Suprapubic skin (tissue), 4 donors: ENCODE measurements at regions not wholly inside any gene's neighbourhood (a gene's known extent, or its start where the extent isn't known, plus 50 kb on each side); places are given as distances from the start of the nearest gene placed in this dataset.

ENCODE experiments used
- DNase-seq, 2 donors: peaks; one replicate each; pipeline ENCODE4 v3.0.0-alpha.2; 2019; ENCODE audit warnings: low spot score in 2 of 2
- H3K27ac ChIP-seq: fragments of 200-600 bp; sonication (generic); one replicate; pipeline ENCODE4 v1.5.1; 2019
- H3K27me3 ChIP-seq: fragments of 200-600 bp; sonication (generic); one replicate; pipeline ENCODE4 v1.5.1; 2019
- H3K36me3 ChIP-seq: fragments of 200-600 bp; sonication (generic); one replicate; pipeline ENCODE4 v1.5.1; 2019
- H3K4me1 ChIP-seq: fragments of 200-600 bp; sonication (generic); one replicate; pipeline ENCODE4 v1.5.1; 2019
- H3K4me3 ChIP-seq: fragments of 200-600 bp; sonication (generic); one replicate; pipeline ENCODE4 v1.5.1; 2019; ENCODE audit warnings: mild to moderate bottlenecking
- H3K9me3 ChIP-seq: fragments of 200-600 bp; sonication (generic); one replicate; pipeline ENCODE4 v1.5.1; 2019
- EP300 ChIP-seq: sonication (generic); formaldehyde crosslinking; IDR thresholded peaks from one replicate; pipeline ENCODE4 v1.6.1; 2017; ENCODE audit warnings: antibody characterized with exemption
- POLR2A ChIP-seq, 2 donors: fragments of 450-650 bp; IDR thresholded peaks; one replicate each; pipeline ENCODE4 v1.6.1; 2017; ENCODE audit warnings: antibody characterized with exemption in 2 of 2, mild to moderate bottlenecking in 2 of 2, moderate library complexity in 2 of 2
- POLR2AphosphoS5 ChIP-seq, 3 donors: sonication (generic); formaldehyde crosslinking; IDR thresholded peaks; one replicate each; pipeline ENCODE4 v1.6.1; 2017; ENCODE audit warnings: antibody characterized with exemption in 3 of 3
- WGBS: methylation state at CpG from one replicate; pipeline ENCODE4 v1.1.5; 2018; 5-methylcytosine and 5-hydroxymethylcytosine counted together
- TF ChIP-seq, protein P1 (sequence below), 2 donors: fragments of 200-600 bp in 1 of 2; fragments of 450-650 bp in 1 of 2; sonication (generic) in 1 of 2; IDR thresholded peaks; one replicate each; pipeline ENCODE4 v1.5.1; 2016 to 2019; ENCODE audit warnings: antibody characterized with exemption in 2 of 2, mild to moderate bottlenecking in 1 of 2, moderate library complexity in 1 of 2

DNA sequence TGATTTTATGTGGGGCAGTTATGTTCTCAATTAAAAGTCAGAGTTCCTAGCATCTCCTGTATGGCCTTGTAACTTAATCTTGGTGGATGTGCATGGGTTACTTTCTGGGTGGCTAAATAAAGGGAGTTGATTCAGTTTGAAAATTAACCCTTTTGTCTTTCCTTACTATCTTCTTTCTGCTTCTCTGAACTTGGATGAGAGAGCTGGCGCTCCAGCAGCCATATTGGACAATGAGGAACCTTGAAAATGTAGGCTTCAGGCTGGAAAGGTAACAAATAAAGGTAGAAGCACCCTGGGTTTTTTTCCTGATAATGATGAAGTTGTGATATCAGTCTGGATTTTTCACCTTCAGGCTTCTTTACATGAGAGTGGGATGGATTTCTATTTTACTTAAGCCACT, 714.1 kb upstream of the TMEM132C start:
- no peaks in the 10 kb centered on the region for H3K36me3 ChIP-seq
- no peak overlapping the region for H3K4me3 ChIP-seq
- TF ChIP-seq POLR2A (IDR thresholded peaks at IDR 0.05) (no peak), POLR2AphosphoS5 (IDR thresholded peaks at IDR 0.05) (no peak), EP300 (no peak)
- TF ChIP-seq, protein P1, sequence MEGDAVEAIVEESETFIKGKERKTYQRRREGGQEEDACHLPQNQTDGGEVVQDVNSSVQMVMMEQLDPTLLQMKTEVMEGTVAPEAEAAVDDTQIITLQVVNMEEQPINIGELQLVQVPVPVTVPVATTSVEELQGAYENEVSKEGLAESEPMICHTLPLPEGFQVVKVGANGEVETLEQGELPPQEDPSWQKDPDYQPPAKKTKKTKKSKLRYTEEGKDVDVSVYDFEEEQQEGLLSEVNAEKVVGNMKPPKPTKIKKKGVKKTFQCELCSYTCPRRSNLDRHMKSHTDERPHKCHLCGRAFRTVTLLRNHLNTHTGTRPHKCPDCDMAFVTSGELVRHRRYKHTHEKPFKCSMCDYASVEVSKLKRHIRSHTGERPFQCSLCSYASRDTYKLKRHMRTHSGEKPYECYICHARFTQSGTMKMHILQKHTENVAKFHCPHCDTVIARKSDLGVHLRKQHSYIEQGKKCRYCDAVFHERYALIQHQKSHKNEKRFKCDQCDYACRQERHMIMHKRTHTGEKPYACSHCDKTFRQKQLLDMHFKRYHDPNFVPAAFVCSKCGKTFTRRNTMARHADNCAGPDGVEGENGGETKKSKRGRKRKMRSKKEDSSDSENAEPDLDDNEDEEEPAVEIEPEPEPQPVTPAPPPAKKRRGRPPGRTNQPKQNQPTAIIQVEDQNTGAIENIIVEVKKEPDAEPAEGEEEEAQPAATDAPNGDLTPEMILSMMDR (IDR thresholded peaks at IDR 0.05): no peak
- no peaks in the 10 kb centered on the region for H3K9me3 ChIP-seq
- WGBS: 36% methylated on average over 1 of the region's 1 CpG
- H3K27ac ChIP-seq: no peak overlapping the region
- no peaks in the 10 kb centered on the region for H3K4me1 ChIP-seq
- no peaks in the 10 kb centered on the region for H3K27me3 ChIP-seq
- DNase-seq: no peak

DNA sequence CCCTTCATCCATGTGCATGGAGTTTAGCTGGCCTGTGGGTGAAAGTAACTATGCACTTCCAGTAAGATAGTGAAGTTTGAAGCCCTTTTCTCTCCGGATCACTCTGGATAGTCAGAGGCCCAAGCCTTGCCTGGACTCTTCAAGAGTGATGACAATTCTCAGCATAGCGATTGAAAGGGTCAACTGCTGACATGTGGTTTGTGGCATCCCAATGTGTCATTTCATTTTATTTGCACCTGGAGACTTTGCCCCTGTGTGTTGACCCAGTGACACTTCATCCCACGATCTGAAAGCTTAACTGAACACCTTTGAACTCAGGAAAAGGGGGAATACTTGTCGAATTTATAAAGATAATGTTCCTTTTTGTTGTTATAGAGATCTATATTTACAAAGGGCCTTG, 711.9 kb upstream of the TMEM132C start:
- WGBS: 71% methylated on average over 4 of the region's 4 CpGs
- Histone ChIP-seq H3K9me3 (no peaks in the 10 kb centered on the region), H3K4me1 (no peaks in the 10 kb centered on the region), H3K27ac (no peak overlapping the region), H3K27me3 (no peaks in the 10 kb centered on the region), H3K4me3 (no peak overlapping the region), H3K36me3 (no peaks in the 10 kb centered on the region)
- DNase-seq: no peak
- TF ChIP-seq EP300: no peak
- TF ChIP-seq POLR2AphosphoS5 (IDR thresholded peaks at IDR 0.05): no peak
- TF ChIP-seq, protein P1 (IDR thresholded peaks at IDR 0.05): no peak
- no peak for TF ChIP-seq POLR2A (IDR thresholded peaks at IDR 0.05)

DNA sequence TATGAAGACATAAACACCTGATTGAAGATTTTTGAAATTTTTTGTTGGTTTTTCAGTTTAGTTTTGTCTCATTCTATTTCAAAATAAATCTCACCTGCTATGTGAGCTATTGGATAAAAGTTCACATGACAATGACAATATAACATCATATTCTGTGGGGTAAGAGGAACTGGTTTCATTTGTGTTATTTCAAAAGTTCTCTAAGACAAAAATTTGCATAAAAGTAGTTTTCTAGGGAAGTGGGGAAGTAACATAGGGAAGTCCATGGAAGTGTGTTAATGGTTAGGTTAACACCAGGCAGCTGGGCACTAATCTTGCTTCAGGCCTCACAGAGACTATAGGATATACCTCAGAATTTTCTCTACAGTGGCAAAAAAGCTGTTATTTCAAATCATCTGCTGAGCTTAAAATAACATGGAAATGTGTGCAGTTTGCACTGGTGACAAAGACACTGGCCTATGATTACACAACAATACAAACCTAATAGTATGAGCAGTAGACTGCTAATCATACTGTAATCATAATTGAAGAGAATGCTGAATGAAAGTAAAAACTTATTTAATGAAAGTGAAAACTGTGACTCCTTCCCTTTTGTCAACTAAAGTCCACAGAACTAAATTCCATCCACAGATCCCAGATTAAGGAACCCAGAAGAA, 710.6 kb upstream of the TMEM132C start:
- Histone ChIP-seq H3K36me3 (no peaks in the 10 kb centered on the region), H3K27me3 (no peaks in the 10 kb centered on the region), H3K27ac (no peak overlapping the region), H3K4me1 (no peaks in the 10 kb centered on the region), H3K4me3 (no peak overlapping the region), H3K9me3 (no peaks in the 10 kb centered on the region)
- no peak for TF ChIP-seq POLR2A (IDR thresholded peaks at IDR 0.05)
- no peak for TF ChIP-seq POLR2AphosphoS5 (IDR thresholded peaks at IDR 0.05)
- TF ChIP-seq EP300: no peak
- TF ChIP-seq, protein P1 (IDR thresholded peaks at IDR 0.05): no peak
- DNase-seq: no peak

DNA sequence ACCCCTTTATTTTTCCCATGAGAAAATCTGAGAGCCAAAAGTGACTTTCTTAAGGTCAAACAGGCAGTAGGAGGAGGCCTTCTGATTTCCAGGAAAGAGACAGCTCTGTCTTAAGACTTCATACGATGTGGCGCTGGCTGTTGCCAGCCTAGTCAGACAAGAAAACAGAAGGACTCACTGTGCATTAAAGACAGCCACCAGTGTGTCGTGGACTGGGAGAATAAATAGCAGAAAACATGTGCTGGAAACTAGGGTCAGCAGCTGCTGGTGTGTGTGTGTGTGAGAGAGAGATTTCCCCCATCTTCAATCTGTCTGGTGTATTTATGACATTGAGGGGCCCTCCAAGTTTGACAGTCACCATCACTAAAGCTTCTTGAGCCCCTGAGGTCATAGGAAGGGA, 708.6 kb upstream of the TMEM132C start:
- no peak overlapping the region for H3K4me3 ChIP-seq
- WGBS: 62% methylated on average over 3 of the region's 3 CpGs
- DNase-seq: no peak
- TF ChIP-seq, protein P1 (IDR thresholded peaks at IDR 0.05): no peak
- TF ChIP-seq POLR2AphosphoS5 (IDR thresholded peaks at IDR 0.05) (no peak), EP300 (no peak), POLR2A (IDR thresholded peaks at IDR 0.05) (no peak)
- no peaks in the 10 kb centered on the region for H3K4me1 ChIP-seq
- no peaks in the 10 kb centered on the region for H3K36me3 ChIP-seq
- H3K9me3 ChIP-seq: no peaks in the 10 kb centered on the region
- no peak overlapping the region for H3K27ac ChIP-seq
- H3K27me3 ChIP-seq: no peaks in the 10 kb centered on the region

DNA sequence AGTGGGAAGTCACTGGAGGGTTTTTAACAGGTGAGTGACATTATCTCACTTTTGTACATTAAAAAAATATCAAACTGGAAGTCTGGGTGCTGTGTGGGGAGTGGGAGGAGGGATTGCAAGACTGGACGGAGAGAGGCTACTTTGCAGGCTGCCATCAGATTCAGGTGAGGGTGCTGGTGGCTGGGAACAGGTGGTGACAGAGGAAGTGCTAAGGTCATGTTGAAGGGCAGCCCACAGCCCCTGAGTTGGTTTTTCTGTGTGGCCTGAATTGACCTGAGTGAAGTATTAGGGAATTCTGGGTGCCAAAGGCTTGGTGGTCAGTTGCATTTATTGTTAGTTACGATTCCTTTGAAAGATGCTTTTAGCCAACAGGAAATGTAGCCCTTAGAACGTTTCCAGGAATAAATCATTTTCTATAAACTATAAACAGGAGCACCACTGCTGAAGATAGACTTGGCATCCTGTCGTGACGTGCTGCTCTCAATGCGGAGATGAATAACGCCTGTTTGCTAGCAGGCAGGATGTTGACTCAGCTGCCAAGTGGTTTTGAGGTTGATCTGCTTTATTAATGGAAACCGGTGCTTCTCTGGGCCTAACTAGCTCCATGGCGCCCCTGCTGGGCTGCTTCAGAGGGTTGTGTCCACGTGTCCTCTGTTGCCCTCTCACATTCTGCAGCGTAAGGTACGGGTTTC, 707.5 kb upstream of the TMEM132C start:
- no peak for DNase-seq
- H3K27ac ChIP-seq: no peak overlapping the region

More for the DNA sequence above, 707.5 kb upstream of the TMEM132C start:
- no peaks in the 10 kb centered on the region for H3K9me3 ChIP-seq
- no peaks in the 10 kb centered on the region for H3K36me3 ChIP-seq
- no peaks in the 10 kb centered on the region for H3K27me3 ChIP-seq
- H3K4me1 ChIP-seq: no peaks in the 10 kb centered on the region
- TF ChIP-seq, protein P1 (IDR thresholded peaks at IDR 0.05): no peak
- no peak for TF ChIP-seq POLR2AphosphoS5 (IDR thresholded peaks at IDR 0.05)
- TF ChIP-seq POLR2A (IDR thresholded peaks at IDR 0.05): no peak
- no peak overlapping the region for H3K4me3 ChIP-seq
- 16% methylated on average over 12 of the region's 12 CpGs for WGBS
